HG02852 (cell line): ENCODE measurements at regions not wholly inside any gene's neighbourhood (a gene's known extent, or its start where the extent isn't known, plus 50 kb on each side); places are given as distances from the start of the nearest gene placed in this dataset.
"Not testable (repeated sequence)": the region's sequence is repeated elsewhere in the genome, so short reads cannot be mapped to it uniquely, and the experiment has no call there.

Source experiments
- ATAC-seq: cut with Tn5 transposase; IDR thresholded peaks from one replicate; pipeline ENCODE4 v1.9.1; 2021; ENCODE audit warnings: mild to moderate bottlenecking, moderate library complexity; ENCODE audit not compliant: unreplicated experiment

- not testable (repeated sequence) for ATAC-seq
Measured at GRCh38 chr2:87593784-87594610, 153.9 kb upstream of the PLGLB2 start.

GRCh38 chr2:87594611-87594992 lies 153.3 kb upstream of the PLGLB2 start:
- not testable (repeated sequence) for ATAC-seq

GRCh38 chr2:87595017-87595416 lies 152.9 kb upstream of the PLGLB2 start:
- not testable (repeated sequence) for ATAC-seq

GRCh38 chr2:87600961-87601360 lies 146.9 kb upstream of the PLGLB2 start:
- ATAC-seq = not testable (repeated sequence)

- not testable (repeated sequence) for ATAC-seq
Measured at GRCh38 chr2:87602118-87602517, 145.8 kb upstream of the PLGLB2 start.

GRCh38 chr2:87602728-87603127 lies 145.2 kb upstream of the PLGLB2 start:
- not testable (repeated sequence) for ATAC-seq

GRCh38 chr2:87603418-87604278 lies 144.2 kb upstream of the PLGLB2 start:
- ATAC-seq = not testable (repeated sequence)

GRCh38 chr2:87604279-87604818 lies 143.5 kb upstream of the PLGLB2 start:
- not testable (repeated sequence) for ATAC-seq

- ATAC-seq = not testable (repeated sequence)
Measured at GRCh38 chr2:87604980-87605379, 142.9 kb upstream of the PLGLB2 start.

- not testable (repeated sequence) for ATAC-seq
Measured at GRCh38 chr2:87608377-87609166, 139.3 kb upstream of the PLGLB2 start.

GRCh38 chr2:87610974-87611373 lies 136.9 kb upstream of the PLGLB2 start:
- ATAC-seq = not testable (repeated sequence)

GRCh38 chr2:87611416-87611815 lies 136.5 kb upstream of the PLGLB2 start:
- ATAC-seq = not testable (repeated sequence)

GRCh38 chr2:87611956-87612355 lies 135.9 kb upstream of the PLGLB2 start:
- not testable (repeated sequence) for ATAC-seq

GRCh38 chr2:87614829-87615434 lies 133.0 kb upstream of the PLGLB2 start:
- not testable (repeated sequence) for ATAC-seq

GRCh38 chr2:87619121-87619520 lies 128.8 kb upstream of the PLGLB2 start:
- ATAC-seq = not testable (repeated sequence)

- not testable (repeated sequence) for ATAC-seq
Measured at GRCh38 chr2:87621139-87621538, 126.7 kb upstream of the PLGLB2 start.

GRCh38 chr2:87622720-87623119 lies 125.2 kb upstream of the PLGLB2 start:
- not testable (repeated sequence) for ATAC-seq

GRCh38 chr2:87629491-87630458 lies 118.1 kb upstream of the PLGLB2 start:
- not testable (repeated sequence) for ATAC-seq

GRCh38 chr2:87630892-87631291 lies 117.0 kb upstream of the PLGLB2 start:
- not testable (repeated sequence) for ATAC-seq
